NCI-H2029 (cell line): ENCODE measurements at regions not wholly inside any gene's neighbourhood (a gene's known extent, or its start where the extent isn't known, plus 50 kb on each side); places are given as distances from the start of the nearest gene placed in this dataset.
"Not testable (repeated sequence)": the region's sequence is repeated elsewhere in the genome, so short reads cannot be mapped to it uniquely, and the experiment has no call there.

Experiments used
- DNase-seq: peaks from one replicate; lab custom pipeline; 2025; lab: John Stamatoyannopoulos, UW

GRCh38 chr4:177951026-177951425, 508.8 kb upstream of the AGA start:
- no peak for DNase-seq

- DNase-seq = no peak
Measured at GRCh38 chr4:177952723-177953122, 510.5 kb upstream of the AGA start.

GRCh38 chr4:177957596-177958360, 515.5 kb upstream of the AGA start:
- no peak for DNase-seq

GRCh38 chr4:177960566-177960965, 518.3 kb upstream of the AGA start:
- DNase-seq = no peak

GRCh38 chr4:177961761-177962380, 519.6 kb upstream of the AGA start:
- no peak for DNase-seq

GRCh38 chr4:177964061-177964460, 521.8 kb upstream of the AGA start:
- no peak for DNase-seq

GRCh38 chr4:177964693-177965168, 522.5 kb upstream of the AGA start:
- no peak for DNase-seq

- DNase-seq = no peak
Measured at GRCh38 chr4:177967328-177967727, 525.1 kb upstream of the AGA start.

GRCh38 chr4:177968817-177969442, 526.7 kb upstream of the AGA start:
- no peak for DNase-seq

- DNase-seq = no peak
Measured at GRCh38 chr4:177974461-177974860, 532.2 kb upstream of the AGA start.

GRCh38 chr4:177975315-177975987, 533.2 kb upstream of the AGA start:
- DNase-seq = no peak

GRCh38 chr4:177986236-177986635, 544.0 kb upstream of the AGA start:
- DNase-seq = no peak

- DNase-seq = no peak
Measured at GRCh38 chr4:177987896-177988295, 545.7 kb upstream of the AGA start.

- no peak for DNase-seq
Measured at GRCh38 chr4:177989503-177990201, 547.4 kb upstream of the AGA start.

- DNase-seq = no peak
Measured at GRCh38 chr4:178003098-178003657, 560.9 kb upstream of the AGA start.

- DNase-seq = no peak
Measured at GRCh38 chr4:178010596-178010995, 568.4 kb upstream of the AGA start.

GRCh38 chr4:178015046-178015445, 572.8 kb upstream of the AGA start:
- not testable (repeated sequence) for DNase-seq

GRCh38 chr4:178026999-178027398, 584.8 kb upstream of the AGA start:
- DNase-seq = no peak

GRCh38 chr4:178027796-178028195, 585.6 kb upstream of the AGA start:
- no peak for DNase-seq

GRCh38 chr4:178028481-178028880, 586.2 kb upstream of the AGA start:
- no peak for DNase-seq

GRCh38 chr4:178037459-178038214, 595.4 kb upstream of the AGA start:
- DNase-seq = no peak
